ENCODE measurements at regions not wholly inside any gene's neighbourhood (a gene's known extent, or its start where the extent isn't known, plus 50 kb on each side); places are given as distances from the start of the nearest gene placed in this dataset.

GRCh38 chr22:48096851-48097665 lies 1334.6 kb downstream of the TBC1D22A start:
- H3K4me3 ChIP-seq (ENCODE audit: low read depth in 2 of 2, low read length in 2 of 2): no peak overlapping the region
- no peaks in the 10 kb centered on the region for H3K4me1 ChIP-seq (ENCODE audit: control insufficient read depth, insufficient read depth, low read length)
- no peaks in the 10 kb centered on the region; the same call in 1 of the 2 replicates for H3K27me3 ChIP-seq (ENCODE audit: control insufficient read depth, insufficient read depth, low read length)
- no peaks in the 10 kb centered on the region for H3K9me3 ChIP-seq (ENCODE audit: control insufficient read depth, insufficient read depth, low read depth, low read length)
- intact Hi-C loops (cut with micrococcal nuclease; ENCODE audit: unreplicated experiment) (no loop called here), in situ Hi-C loops (cut with HindIII; ENCODE audit: low pct_unique_long_range_greater_than_20kb, low sequenced_read_pairs) (no loop called here)
- CTCF ChIA-PET: no interaction called here
- H3K36me3 ChIP-seq (ENCODE audit: control insufficient read depth, insufficient read depth, low read length): no peaks in the 10 kb centered on the region
- DNase-seq (ENCODE audit: low read depth, low spot score): no peak
- TF ChIP-seq REST (IDR thresholded peaks at IDR 0.05; ENCODE audit: insufficient read depth in 1 of 2, low read depth in 2 of 2, low read length in 1 of 2): no peak
- TF ChIP-seq, protein P1, sequence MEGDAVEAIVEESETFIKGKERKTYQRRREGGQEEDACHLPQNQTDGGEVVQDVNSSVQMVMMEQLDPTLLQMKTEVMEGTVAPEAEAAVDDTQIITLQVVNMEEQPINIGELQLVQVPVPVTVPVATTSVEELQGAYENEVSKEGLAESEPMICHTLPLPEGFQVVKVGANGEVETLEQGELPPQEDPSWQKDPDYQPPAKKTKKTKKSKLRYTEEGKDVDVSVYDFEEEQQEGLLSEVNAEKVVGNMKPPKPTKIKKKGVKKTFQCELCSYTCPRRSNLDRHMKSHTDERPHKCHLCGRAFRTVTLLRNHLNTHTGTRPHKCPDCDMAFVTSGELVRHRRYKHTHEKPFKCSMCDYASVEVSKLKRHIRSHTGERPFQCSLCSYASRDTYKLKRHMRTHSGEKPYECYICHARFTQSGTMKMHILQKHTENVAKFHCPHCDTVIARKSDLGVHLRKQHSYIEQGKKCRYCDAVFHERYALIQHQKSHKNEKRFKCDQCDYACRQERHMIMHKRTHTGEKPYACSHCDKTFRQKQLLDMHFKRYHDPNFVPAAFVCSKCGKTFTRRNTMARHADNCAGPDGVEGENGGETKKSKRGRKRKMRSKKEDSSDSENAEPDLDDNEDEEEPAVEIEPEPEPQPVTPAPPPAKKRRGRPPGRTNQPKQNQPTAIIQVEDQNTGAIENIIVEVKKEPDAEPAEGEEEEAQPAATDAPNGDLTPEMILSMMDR (IDR thresholded peaks at IDR 0.05): no peak
- no peak for TF ChIP-seq SIN3A (IDR thresholded peaks at IDR 0.05; ENCODE audit: borderline replicate concordance, insufficient read depth, low read depth, low read length)
- no peak for TF ChIP-seq TCF7L2 (IDR thresholded peaks at IDR 0.05; ENCODE audit: low read depth, low read length)
- TF ChIP-seq POLR2AphosphoS5 (IDR thresholded peaks at IDR 0.05; ENCODE audit: low read depth, low read length): no peak
- no peak overlapping the region for H3K27ac ChIP-seq (ENCODE audit: low read length)
- POLR2A ChIA-PET: no interaction called here
- ATAC-seq: no peak
- BruUV-seq (replicated peaks): no TSS peak

- BruUV-seq (replicated peaks): no TSS peak
These were observed 1334.0 kb downstream of the TBC1D22A start for GRCh38 chr22:48096411-48096810.

More at GRCh38 chr22:48096411-48096810, 1334.0 kb downstream of the TBC1D22A start:
- ATAC-seq (no peak), DNase-seq (ENCODE audit: low read depth, low spot score) (no peak)
- intact Hi-C loops (cut with micrococcal nuclease; ENCODE audit: unreplicated experiment) (no loop called here), in situ Hi-C loops (cut with HindIII; ENCODE audit: low pct_unique_long_range_greater_than_20kb, low sequenced_read_pairs) (no loop called here)
- ChIA-PET CTCF (no interaction called here), POLR2A (no interaction called here)
- TF ChIP-seq SIN3A (IDR thresholded peaks at IDR 0.05; ENCODE audit: borderline replicate concordance, insufficient read depth, low read depth, low read length) (no peak), TCF7L2 (IDR thresholded peaks at IDR 0.05; ENCODE audit: low read depth, low read length) (no peak), POLR2AphosphoS5 (IDR thresholded peaks at IDR 0.05; ENCODE audit: low read depth, low read length) (no peak), REST (IDR thresholded peaks at IDR 0.05; ENCODE audit: insufficient read depth in 1 of 2, low read depth in 2 of 2, low read length in 1 of 2) (no peak)
- TF ChIP-seq, protein P1 (IDR thresholded peaks at IDR 0.05): no peak
- H3K9me3 ChIP-seq (ENCODE audit: control insufficient read depth, insufficient read depth, low read depth, low read length): no peaks in the 10 kb centered on the region
- no peaks in the 10 kb centered on the region for H3K36me3 ChIP-seq (ENCODE audit: control insufficient read depth, insufficient read depth, low read length)
- H3K27me3 ChIP-seq (ENCODE audit: control insufficient read depth, insufficient read depth, low read length): no peaks in the 10 kb centered on the region; the same call in 1 of the 2 replicates
- H3K4me3 ChIP-seq (ENCODE audit: low read depth in 2 of 2, low read length in 2 of 2): no peak overlapping the region
- no peak overlapping the region for H3K27ac ChIP-seq (ENCODE audit: low read length)
- no peaks in the 10 kb centered on the region for H3K4me1 ChIP-seq (ENCODE audit: control insufficient read depth, insufficient read depth, low read length)

All from Panc1 (cell line).